NCI-H146 (cell line): ENCODE measurements at regions not wholly inside any gene's neighbourhood (a gene's known extent, or its start where the extent isn't known, plus 50 kb on each side); places are given as distances from the start of the nearest gene placed in this dataset.

Experiments used
- DNase-seq: peaks from one replicate; lab custom pipeline; 2025; lab: John Stamatoyannopoulos, UW

GRCh38 chr18:2172881-2173280 lies 398.4 kb downstream of the METTL4 start:
- DNase-seq = no peak

DNA sequence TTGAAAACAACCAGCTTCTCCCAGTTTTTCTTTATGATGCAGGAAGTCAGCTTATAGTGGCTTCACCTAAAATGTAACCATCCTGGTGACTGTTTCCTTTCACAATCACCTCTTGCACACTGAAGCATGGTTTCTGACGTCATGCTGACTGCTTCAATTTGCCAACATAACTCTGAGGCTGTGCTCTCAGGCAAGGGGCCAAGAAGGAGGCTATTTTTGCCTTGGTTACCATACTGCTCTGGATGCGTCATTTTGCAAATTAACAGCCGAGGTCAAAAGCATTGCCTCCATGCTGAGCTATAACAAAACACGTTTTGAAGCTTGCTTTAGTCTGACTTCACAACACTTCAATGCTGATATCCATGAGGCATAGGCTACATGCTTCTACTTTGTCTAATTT lies 397.8 kb downstream of the METTL4 start:
- peak; percentile 20 for DNase-seq

- no peak for DNase-seq
Observed at GRCh38 chr18:2178036-2178435, 393.3 kb downstream of the METTL4 start.

DNA sequence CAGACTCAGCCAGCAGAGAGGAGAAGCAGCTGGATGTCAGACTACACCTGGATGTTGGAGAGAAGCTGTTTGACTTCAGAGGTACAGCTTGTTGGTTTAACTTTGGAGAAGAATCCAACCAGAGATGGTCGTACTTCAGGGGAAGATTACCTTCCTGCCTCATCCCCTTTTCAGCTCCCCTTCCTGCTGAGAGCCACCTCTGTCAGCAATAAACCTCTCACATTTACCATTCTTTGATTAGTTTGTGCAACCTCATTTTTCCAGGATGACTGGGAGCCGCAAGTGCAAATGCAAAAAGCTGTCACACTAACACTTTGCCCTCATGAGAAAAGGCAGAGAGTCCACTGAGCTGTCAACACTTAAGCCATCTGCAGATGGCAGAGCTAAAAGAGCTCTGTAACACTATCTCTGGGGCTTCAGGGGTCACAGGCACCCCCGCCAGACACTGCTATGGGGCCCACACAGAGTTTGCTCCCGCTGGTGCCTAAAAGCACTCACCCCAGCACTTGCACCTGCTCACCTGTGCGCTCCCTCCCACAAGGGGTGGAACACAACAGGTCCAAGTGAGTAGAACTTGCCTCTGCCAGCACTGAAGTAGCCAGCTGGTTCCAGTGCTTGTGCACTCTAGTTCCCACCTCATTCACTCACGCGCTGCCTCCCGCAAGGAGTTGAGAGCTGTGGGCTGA lies 391.7 kb downstream of the METTL4 start:
- no peak for DNase-seq

GRCh38 chr18:2180586-2180985 lies 390.7 kb downstream of the METTL4 start:
- DNase-seq = no peak

GRCh38 chr18:2183432-2183831 lies 387.9 kb downstream of the METTL4 start:
- DNase-seq = no peak

GRCh38 chr18:2186967-2187366 lies 384.3 kb downstream of the METTL4 start:
- DNase-seq = no peak

GRCh38 chr18:2188258-2188657 lies 383.0 kb downstream of the METTL4 start:
- no peak for DNase-seq

DNA sequence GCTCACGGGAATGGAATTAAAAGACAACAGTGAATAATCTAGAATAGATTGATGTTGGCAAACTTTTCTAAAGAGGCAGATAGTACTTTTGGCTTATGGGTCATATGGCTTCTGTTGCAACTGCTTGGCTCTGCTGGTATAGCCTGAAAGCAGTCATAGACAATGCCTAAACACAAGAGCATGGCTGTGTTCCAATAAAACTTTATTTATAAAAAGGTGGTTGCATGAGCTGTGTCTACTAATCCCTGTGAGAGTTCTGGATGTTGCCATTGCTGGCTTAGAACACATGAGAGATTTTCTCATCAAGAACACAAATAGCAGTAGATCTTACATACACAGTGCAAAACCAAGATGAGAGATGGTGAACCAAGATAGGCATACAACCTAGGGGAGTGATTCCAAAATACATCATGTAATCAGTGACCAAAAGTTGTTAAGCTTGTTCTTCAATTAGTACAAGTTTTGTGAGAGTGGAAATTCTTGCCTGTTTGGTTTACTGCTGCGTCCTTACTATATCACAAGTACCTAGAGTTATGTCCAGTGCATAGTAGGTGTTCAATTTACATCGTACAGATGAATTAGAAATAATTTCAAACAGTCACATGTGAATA lies 380.0 kb downstream of the METTL4 start:
- DNase-seq = no peak

- no peak for DNase-seq
Observed at GRCh38 chr18:2192562-2192961, 378.7 kb downstream of the METTL4 start.

DNA sequence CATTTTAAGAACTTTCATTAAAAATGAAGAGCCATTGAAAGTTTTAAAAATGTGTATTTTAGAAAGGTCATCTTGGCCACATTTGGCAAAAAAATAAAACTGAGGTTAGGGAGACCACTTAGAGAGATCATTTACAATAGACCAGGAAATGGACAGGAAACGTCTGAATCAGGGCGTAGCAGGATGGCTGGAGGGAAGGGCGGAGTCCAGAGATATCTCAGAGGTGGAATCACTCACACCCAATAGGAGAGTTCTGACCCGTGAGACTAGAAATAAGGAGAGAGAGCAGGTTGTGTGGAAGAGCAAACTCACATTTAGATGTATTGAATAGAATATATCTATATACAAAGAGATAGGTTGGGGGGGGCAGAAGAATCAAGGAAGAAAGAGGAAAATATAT lies 373.4 kb downstream of the METTL4 start:
- no peak for DNase-seq

GRCh38 chr18:2199060-2199459 lies 372.2 kb downstream of the METTL4 start:
- no peak for DNase-seq

- DNase-seq = no peak
Observed at GRCh38 chr18:2201036-2201600, 370.2 kb downstream of the METTL4 start.

- DNase-seq = no peak
Observed at GRCh38 chr18:2204736-2205135, 366.6 kb downstream of the METTL4 start.

- DNase-seq = no peak
Observed at GRCh38 chr18:2207294-2207693, 364.0 kb downstream of the METTL4 start.

- DNase-seq = no peak
Observed at GRCh38 chr18:2212598-2213205, 358.6 kb downstream of the METTL4 start.

DNA sequence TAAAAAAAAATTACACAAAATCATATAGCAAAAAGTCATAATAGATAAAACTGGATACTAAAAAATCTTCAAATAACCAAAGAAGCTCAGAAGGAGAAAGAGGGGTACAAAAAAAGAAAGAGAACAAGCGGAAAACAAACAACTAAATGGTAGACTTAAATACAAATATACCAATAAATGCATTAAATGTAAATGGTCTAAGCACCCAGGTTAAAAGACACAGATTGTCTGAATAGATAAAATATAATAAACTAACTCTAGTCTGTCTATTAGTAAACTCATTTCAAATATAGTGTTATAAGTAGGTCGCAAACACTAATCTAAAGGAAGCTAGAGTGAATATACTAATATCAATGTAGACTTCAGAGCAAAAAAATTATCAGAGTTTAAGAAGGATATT lies 357.4 kb downstream of the METTL4 start:
- DNase-seq = no peak

DNA sequence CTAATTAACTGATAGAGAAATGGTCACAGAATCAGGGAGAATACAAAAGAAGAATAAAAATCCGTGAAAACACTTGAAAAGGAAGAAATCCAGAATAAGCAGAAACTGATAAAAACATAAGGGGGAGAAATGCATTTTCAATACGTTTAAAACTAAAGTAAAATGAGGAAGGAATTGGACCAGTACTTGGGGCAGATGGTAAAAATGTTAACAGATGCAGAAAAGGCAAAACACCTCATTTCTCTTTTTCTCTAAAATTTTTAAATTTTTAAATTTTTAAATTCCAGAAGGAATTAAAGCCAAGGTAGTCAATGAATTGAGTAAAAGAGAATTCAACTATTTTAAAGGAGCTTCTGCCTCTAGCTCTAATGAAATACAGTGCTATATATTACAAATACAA lies 353.9 kb downstream of the METTL4 start:
- DNase-seq = no peak

- no peak for DNase-seq
Observed at GRCh38 chr18:2218101-2218500, 353.2 kb downstream of the METTL4 start.

DNA sequence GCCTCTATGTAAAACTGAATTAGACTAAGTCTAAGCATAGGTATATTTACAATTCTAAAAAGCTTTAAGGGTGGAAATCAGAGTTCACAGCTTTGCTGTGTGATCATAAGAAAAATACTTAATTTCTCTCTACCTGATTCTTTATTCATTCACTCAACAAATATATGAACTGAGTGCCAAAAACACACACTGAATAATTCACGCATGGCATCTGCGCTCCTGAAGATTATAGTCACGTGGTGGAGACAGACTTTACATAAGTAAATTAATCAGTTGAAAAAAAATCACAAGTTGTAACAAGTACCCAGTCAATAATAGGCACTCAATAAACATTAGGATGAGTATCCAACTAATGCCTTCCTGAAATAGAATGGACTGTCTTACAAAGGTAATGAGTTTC lies 351.6 kb downstream of the METTL4 start:
- DNase-seq = no peak

DNA sequence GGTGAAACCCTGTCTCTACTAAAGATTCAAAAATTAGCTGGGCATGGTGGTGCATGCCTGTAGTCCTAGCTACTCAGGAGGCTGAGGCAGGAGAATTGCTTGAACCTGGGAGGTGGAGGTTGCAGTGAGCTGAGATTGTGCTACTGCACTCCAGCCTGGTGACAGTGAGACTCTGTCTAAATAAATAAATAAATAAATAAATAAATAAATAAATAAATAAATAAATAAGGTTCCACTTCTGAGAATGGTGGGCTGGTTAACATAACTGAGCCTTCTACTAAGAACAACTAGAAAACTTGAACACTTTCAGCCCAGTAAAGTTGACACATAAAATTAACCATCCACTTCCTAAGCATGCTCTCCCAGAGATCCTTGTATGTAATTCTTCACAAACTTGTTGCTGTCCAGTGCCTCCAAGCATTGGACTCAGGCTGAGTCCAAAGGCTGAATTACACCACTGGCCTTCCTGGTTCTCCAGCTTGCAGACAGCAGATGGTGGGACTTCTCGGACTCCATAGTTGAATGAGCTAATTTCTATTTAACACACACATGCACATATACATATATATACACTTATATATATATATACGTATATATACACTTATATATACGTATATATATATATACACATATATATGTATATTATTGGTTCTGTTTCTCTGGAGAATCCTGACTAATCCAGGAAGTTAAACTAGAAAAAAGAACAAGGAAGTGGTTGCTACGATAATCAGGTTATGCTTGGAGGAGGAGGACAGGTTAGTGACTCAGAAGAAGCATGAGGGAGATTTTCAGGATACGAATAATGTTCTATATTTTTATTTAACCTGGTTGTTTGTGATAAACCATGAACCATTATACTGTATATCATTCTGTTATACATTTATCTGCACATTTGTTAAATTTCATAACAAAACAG lies 348.8 kb downstream of the METTL4 start:
- DNase-seq = no peak

DNA sequence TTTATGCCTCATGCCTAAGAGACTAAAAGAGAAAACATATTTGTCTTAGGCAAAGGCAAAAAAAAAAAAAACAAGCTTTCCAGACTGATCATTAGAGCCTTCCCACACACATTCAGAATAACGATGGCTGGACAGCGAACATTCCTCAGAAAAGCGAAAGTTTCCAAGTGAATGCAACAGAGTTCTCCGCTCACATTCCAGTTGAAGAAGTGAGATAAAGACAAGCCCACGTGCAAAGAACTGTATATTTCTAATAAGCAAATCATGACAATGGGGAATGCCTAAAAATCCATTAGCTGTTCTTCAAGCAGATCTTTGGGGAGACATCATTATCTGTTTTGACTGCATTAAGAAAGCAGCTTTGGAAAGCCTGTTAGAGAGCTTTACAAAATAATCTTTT lies 347.9 kb downstream of the METTL4 start:
- no peak for DNase-seq
